ENCODE measurements at regions not wholly inside any gene's neighbourhood (a gene's known extent, or its start where the extent isn't known, plus 50 kb on each side); places are given as distances from the start of the nearest gene placed in this dataset.

DNA sequence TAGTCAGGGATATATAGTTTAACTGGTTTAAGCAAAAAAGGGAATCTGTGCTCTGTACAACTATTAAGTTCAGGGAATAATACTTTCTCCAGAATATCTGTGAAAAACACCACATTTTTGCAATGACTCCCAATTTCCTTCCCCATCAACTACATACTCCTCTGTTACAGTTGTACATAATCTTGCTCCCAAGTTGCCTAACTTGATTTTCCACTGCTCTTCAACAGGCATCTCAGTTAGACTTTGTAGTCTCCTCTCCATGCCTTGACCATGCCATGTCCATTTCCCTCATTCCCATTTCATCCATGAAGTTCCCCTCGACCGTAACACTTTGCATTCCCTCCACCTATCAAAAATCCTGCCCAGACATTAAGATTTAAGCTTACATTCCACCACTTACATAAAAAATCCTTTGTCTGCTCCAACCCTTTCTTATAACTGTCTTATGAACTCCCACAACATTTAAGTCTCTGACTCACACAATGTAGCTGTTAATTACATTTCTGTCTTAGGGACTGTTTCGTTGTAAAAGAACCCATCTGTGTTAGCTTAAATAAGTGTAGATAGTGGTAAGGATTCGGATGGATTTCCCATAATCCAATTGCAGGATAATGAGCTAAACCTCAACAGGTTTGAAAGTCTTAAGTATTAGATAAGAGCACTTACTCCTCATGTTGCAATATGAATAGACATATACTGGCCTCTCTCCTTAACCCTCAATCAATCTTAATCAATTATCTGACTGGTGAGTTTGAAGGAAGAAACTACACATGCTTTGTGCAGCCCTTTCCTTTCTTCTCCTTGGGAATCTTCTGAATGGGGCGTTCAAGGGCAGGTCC lies 156.5 kb downstream of the PAWR start:
- H3K79me2 ChIP-seq (ENCODE audit: control insufficient read depth, insufficient read depth, low read length, poor library complexity) = no peaks in the 10 kb centered on the region
- peaks cover 4 to 5% of the 10 kb centered on the region in 2 experiments for H3K4me1 ChIP-seq (ENCODE audit: control insufficient read depth in 1 of 2, insufficient read depth in 2 of 2, low read length in 2 of 2)
- DNase-seq = peak in 1 of 2 donors; percentile 50
- no peak overlapping the region for H3K4me3 ChIP-seq (ENCODE audit: low read depth, low read length)
- no peak overlapping the region for H3K14ac ChIP-seq (ENCODE audit: low read length)
- H4K12ac ChIP-seq (ENCODE audit: low read depth, low read length) = no peak overlapping the region
- WGBS (ENCODE audit: extremely low coverage, insufficient coverage, insufficient read length) = no CpG with 5 or more reads among the region's 5 CpGs
- no peaks in the 10 kb centered on the region for H3K27me3 ChIP-seq (ENCODE audit: insufficient read depth, low read length)
- H4K8ac ChIP-seq (ENCODE audit: low read depth, low read length) = no peak overlapping the region
- H3K9ac ChIP-seq (ENCODE audit: low read length) = no peak overlapping the region
- H3K27ac ChIP-seq (ENCODE audit: low read depth, low read length) = no peak overlapping the region
- peaks cover 4% of the 10 kb centered on the region for H3K79me1 ChIP-seq (ENCODE audit: low read length)
- no peak overlapping the region for H4K91ac ChIP-seq (ENCODE audit: low read depth, low read length)
- H3K36me3 ChIP-seq (ENCODE audit: control insufficient read depth in 1 of 2, insufficient read depth in 2 of 2, low read length in 2 of 2) = peaks cover 0 to 1% of the 10 kb centered on the region in 2 experiments
- no peak overlapping the region for H3K23ac ChIP-seq (ENCODE audit: low read length)
- no peak overlapping the region for H2BK5ac ChIP-seq (ENCODE audit: low read depth, low read length, poor library complexity)
- no peaks in the 10 kb centered on the region for H3K9me3 ChIP-seq (ENCODE audit: insufficient read depth, low read depth, low read length)
- no peak overlapping the region for H3K18ac ChIP-seq (ENCODE audit: low read length)
- no peak overlapping the region for H2AK5ac ChIP-seq (ENCODE audit: low read length)
- H2BK12ac ChIP-seq (ENCODE audit: low read length) = peak overlapping the region; percentile 13
- H3K4me2 ChIP-seq (ENCODE audit: low read length) = no peak overlapping the region
- H2AFZ ChIP-seq (ENCODE audit: insufficient read depth, low read length, poor library complexity) = no peak overlapping the region
- H3K4ac ChIP-seq (ENCODE audit: low read depth, low read length) = no peak overlapping the region
- no peak overlapping the region for H2BK120ac ChIP-seq (ENCODE audit: insufficient read depth, low read length, poor library complexity)

DNA sequence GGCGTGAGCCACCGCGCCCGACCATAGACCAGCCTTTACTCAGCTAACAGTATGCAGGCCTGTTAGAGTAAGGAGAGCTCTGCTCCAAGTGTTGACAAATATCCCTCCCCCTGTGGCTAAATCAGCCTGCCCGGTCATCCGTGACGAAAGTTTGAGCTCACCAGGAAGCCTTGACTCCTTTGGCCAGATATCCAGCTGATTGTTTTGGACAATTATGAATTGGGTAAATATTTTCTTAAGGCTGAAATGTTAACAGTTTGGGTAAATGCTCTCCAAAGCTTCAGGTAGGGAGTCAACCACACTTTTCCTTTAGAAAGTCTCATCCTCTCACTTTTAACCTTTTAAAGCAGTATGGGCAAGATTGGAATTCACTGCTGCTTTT lies 157.9 kb downstream of the PAWR start:
- no peaks in the 10 kb centered on the region for H3K9me3 ChIP-seq (ENCODE audit: insufficient read depth, low read depth, low read length)
- H2BK12ac ChIP-seq (ENCODE audit: low read length) = no peak overlapping the region
- H3K4me1 ChIP-seq (ENCODE audit: control insufficient read depth in 1 of 2, insufficient read depth in 2 of 2, low read length in 2 of 2) = peaks cover 4 to 5% of the 10 kb centered on the region in 2 experiments
- no peaks in the 10 kb centered on the region for H3K79me2 ChIP-seq (ENCODE audit: control insufficient read depth, insufficient read depth, low read length, poor library complexity)
- no peak overlapping the region for H3K23ac ChIP-seq (ENCODE audit: low read length)
- H2AFZ ChIP-seq (ENCODE audit: insufficient read depth, low read length, poor library complexity) = no peak overlapping the region
- no peak overlapping the region for H4K8ac ChIP-seq (ENCODE audit: low read depth, low read length)
- H4K12ac ChIP-seq (ENCODE audit: low read depth, low read length) = no peak overlapping the region
- peaks cover 4% of the 10 kb centered on the region for H3K79me1 ChIP-seq (ENCODE audit: low read length)
- no peak overlapping the region for H2BK120ac ChIP-seq (ENCODE audit: insufficient read depth, low read length, poor library complexity)
- no peak overlapping the region for H3K9ac ChIP-seq (ENCODE audit: low read length)
- DNase-seq = no peak
- H3K4me3 ChIP-seq (ENCODE audit: low read depth, low read length) = no peak overlapping the region
- H2AK5ac ChIP-seq (ENCODE audit: low read length) = no peak overlapping the region
- no peak overlapping the region for H3K27ac ChIP-seq (ENCODE audit: low read depth, low read length)
- no peaks in the 10 kb centered on the region for H3K36me3 ChIP-seq (ENCODE audit: control insufficient read depth in 1 of 2, insufficient read depth in 2 of 2, low read length in 2 of 2)
- no peaks in the 10 kb centered on the region for H3K27me3 ChIP-seq (ENCODE audit: insufficient read depth, low read length)
- no peak overlapping the region for H3K14ac ChIP-seq (ENCODE audit: low read length)
- WGBS (ENCODE audit: extremely low coverage, insufficient coverage, insufficient read length) = no CpG with 5 or more reads among the region's 7 CpGs
- H4K91ac ChIP-seq (ENCODE audit: low read depth, low read length) = no peak overlapping the region
- no peak overlapping the region for H3K18ac ChIP-seq (ENCODE audit: low read length)
- H3K4me2 ChIP-seq (ENCODE audit: low read length) = no peak overlapping the region
- H3K4ac ChIP-seq (ENCODE audit: low read depth, low read length) = no peak overlapping the region
- H2BK5ac ChIP-seq (ENCODE audit: low read depth, low read length, poor library complexity) = no peak overlapping the region

DNA sequence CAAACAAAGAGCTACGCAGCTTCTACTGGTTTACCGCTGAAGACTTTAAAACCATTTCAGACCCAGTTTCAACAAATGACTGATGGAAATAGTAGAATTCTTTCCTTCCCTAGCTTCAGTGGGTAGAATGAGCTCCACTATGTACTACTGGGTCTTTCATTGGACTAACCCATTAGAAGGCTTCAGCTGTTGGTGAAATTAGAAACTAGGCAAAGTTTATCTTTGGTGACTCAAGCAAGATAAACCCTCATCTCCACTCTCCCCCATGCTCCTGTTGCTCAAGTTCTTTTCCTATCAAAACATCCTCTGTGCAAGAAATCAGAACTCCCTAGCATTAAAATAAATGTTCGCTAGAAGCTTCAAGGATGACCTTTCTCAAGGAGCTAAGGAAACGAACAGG lies 159.2 kb downstream of the PAWR start:
- no peak overlapping the region for H3K4ac ChIP-seq (ENCODE audit: low read depth, low read length)
- H3K79me1 ChIP-seq (ENCODE audit: low read length) = peaks cover 4% of the 10 kb centered on the region
- no peak overlapping the region for H3K23ac ChIP-seq (ENCODE audit: low read length)
- H3K27ac ChIP-seq (ENCODE audit: low read depth, low read length) = no peak overlapping the region
- H3K4me2 ChIP-seq (ENCODE audit: low read length) = no peak overlapping the region
- no peak for DNase-seq
- H2BK12ac ChIP-seq (ENCODE audit: low read length) = no peak overlapping the region
- no peaks in the 10 kb centered on the region for H3K9me3 ChIP-seq (ENCODE audit: insufficient read depth, low read depth, low read length)
- peaks cover 0 to 2% of the 10 kb centered on the region in 2 experiments for H3K36me3 ChIP-seq (ENCODE audit: control insufficient read depth in 1 of 2, insufficient read depth in 2 of 2, low read length in 2 of 2)
- H2AFZ ChIP-seq (ENCODE audit: insufficient read depth, low read length, poor library complexity) = no peak overlapping the region
- H4K8ac ChIP-seq (ENCODE audit: low read depth, low read length) = no peak overlapping the region
- WGBS (ENCODE audit: extremely low coverage, insufficient coverage, insufficient read length) = no CpG with 5 or more reads among the region's 4 CpGs
- H3K9ac ChIP-seq (ENCODE audit: low read length) = no peak overlapping the region
- no peak overlapping the region for H3K18ac ChIP-seq (ENCODE audit: low read length)
- H3K14ac ChIP-seq (ENCODE audit: low read length) = no peak overlapping the region
- H3K4me3 ChIP-seq (ENCODE audit: low read depth, low read length) = no peak overlapping the region
- H3K4me1 ChIP-seq (ENCODE audit: control insufficient read depth in 1 of 2, insufficient read depth in 2 of 2, low read length in 2 of 2) = peaks cover 4 to 5% of the 10 kb centered on the region in 2 experiments
- no peaks in the 10 kb centered on the region for H3K79me2 ChIP-seq (ENCODE audit: control insufficient read depth, insufficient read depth, low read length, poor library complexity)
- no peak overlapping the region for H4K12ac ChIP-seq (ENCODE audit: low read depth, low read length)
- H2AK5ac ChIP-seq (ENCODE audit: low read length) = no peak overlapping the region
- no peak overlapping the region for H2BK5ac ChIP-seq (ENCODE audit: low read depth, low read length, poor library complexity)
- H3K27me3 ChIP-seq (ENCODE audit: insufficient read depth, low read length) = no peaks in the 10 kb centered on the region
- H2BK120ac ChIP-seq (ENCODE audit: insufficient read depth, low read length, poor library complexity) = no peak overlapping the region
- H4K91ac ChIP-seq (ENCODE audit: low read depth, low read length) = no peak overlapping the region

DNA sequence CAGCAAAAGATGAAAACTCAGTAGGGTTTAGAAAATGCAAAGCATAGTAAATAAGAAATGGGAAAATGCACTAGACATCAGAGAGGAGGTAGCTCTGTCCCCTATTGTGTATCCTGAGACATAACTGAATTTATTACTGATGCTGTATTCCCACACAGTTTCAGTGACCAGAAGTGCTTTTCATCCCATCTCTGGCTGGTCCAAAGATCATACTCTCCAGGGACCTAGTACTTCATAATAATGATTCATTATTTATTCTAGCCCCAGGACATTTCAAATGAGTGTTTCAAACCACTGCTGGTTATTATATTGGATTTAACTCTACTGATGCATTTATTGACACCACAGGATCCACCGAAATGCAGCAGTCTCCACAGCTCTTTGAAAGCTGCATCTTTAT lies 163.3 kb downstream of the PAWR start:
- no peak overlapping the region for H3K23ac ChIP-seq (ENCODE audit: low read length)
- no peaks in the 10 kb centered on the region for H3K9me3 ChIP-seq (ENCODE audit: insufficient read depth, low read depth, low read length)
- H3K4me2 ChIP-seq (ENCODE audit: low read length) = no peak overlapping the region
- no peak overlapping the region for H3K4ac ChIP-seq (ENCODE audit: low read depth, low read length)
- H3K79me1 ChIP-seq (ENCODE audit: low read length) = no peaks in the 10 kb centered on the region
- peaks cover 0 to 2% of the 10 kb centered on the region in 2 experiments for H3K36me3 ChIP-seq (ENCODE audit: control insufficient read depth in 1 of 2, insufficient read depth in 2 of 2, low read length in 2 of 2)
- no peak overlapping the region for H3K4me3 ChIP-seq (ENCODE audit: low read depth, low read length)
- no peak overlapping the region for H2BK12ac ChIP-seq (ENCODE audit: low read length)
- H3K79me2 ChIP-seq (ENCODE audit: control insufficient read depth, insufficient read depth, low read length, poor library complexity) = no peaks in the 10 kb centered on the region
- H3K14ac ChIP-seq (ENCODE audit: low read length) = no peak overlapping the region
- no peak overlapping the region for H3K27ac ChIP-seq (ENCODE audit: low read depth, low read length)
- no peak overlapping the region for H4K8ac ChIP-seq (ENCODE audit: low read depth, low read length)
- no CpG with 5 or more reads among the region's 1 CpG for WGBS (ENCODE audit: extremely low coverage, insufficient coverage, insufficient read length)
- DNase-seq = no peak
- H3K9ac ChIP-seq (ENCODE audit: low read length) = no peak overlapping the region
- H4K12ac ChIP-seq (ENCODE audit: low read depth, low read length) = no peak overlapping the region
- H2BK5ac ChIP-seq (ENCODE audit: low read depth, low read length, poor library complexity) = no peak overlapping the region
- H3K4me1 ChIP-seq (ENCODE audit: control insufficient read depth in 1 of 2, insufficient read depth in 2 of 2, low read length in 2 of 2) = no peaks in the 10 kb centered on the region
- no peak overlapping the region for H4K91ac ChIP-seq (ENCODE audit: low read depth, low read length)
- no peak overlapping the region for H2BK120ac ChIP-seq (ENCODE audit: insufficient read depth, low read length, poor library complexity)
- no peak overlapping the region for H2AK5ac ChIP-seq (ENCODE audit: low read length)
- H3K27me3 ChIP-seq (ENCODE audit: insufficient read depth, low read length) = no peaks in the 10 kb centered on the region
- H3K18ac ChIP-seq (ENCODE audit: low read length) = no peak overlapping the region
- no peak overlapping the region for H2AFZ ChIP-seq (ENCODE audit: insufficient read depth, low read length, poor library complexity)

Measured in trophoblast cell (in vitro differentiated cells and primary cell).